Activated naive CD4-positive, alpha-beta T cell treated with anti-CD3 and anti-CD28 coated beads, Interleukin-2, amount 10 ng/mL, durations not matched to agents 7 days and 5 days (primary cell): ENCODE measurements at regions not wholly inside any gene's neighbourhood (a gene's known extent, or its start where the extent isn't known, plus 50 kb on each side); places are given as distances from the start of the nearest gene placed in this dataset.
"Not testable (repeated sequence)": the region's sequence is repeated elsewhere in the genome, so short reads cannot be mapped to it uniquely, and the experiment has no call there.

Source experiments
- CTCF ChIA-PET: fragments of 350-600 bp; sonication (Branson Sonifier 250); formaldehyde crosslinking; loops from one replicate; lab custom pipeline; 2021; ENCODE audit warnings: antibody characterized with exemption; lab: Charles Lee
- DNase-seq: peaks from one replicate; pipeline ENCODE4 v3.0.0-alpha.2; 2020
- H3K27ac Mint-ChIP-seq: one replicate; pipeline ENCODE4 v1.8.0; 2021; ENCODE audit warnings: mild to moderate bottlenecking, moderate library complexity, mixed read lengths
- H3K27me3 Mint-ChIP-seq: one replicate; pipeline ENCODE4 v1.8.0; 2021; ENCODE audit warnings: mild to moderate bottlenecking, mixed read lengths
- H3K36me3 Mint-ChIP-seq: one replicate; pipeline ENCODE4 v1.8.0; 2021; ENCODE audit warnings: mixed read lengths
- H3K4me1 Mint-ChIP-seq: one replicate; pipeline ENCODE4 v1.8.0; 2021; ENCODE audit warnings: mixed read lengths
- H3K4me3 Mint-ChIP-seq: one replicate; pipeline ENCODE4 v1.8.0; 2021; ENCODE audit warnings: mild to moderate bottlenecking, moderate library complexity, mixed read lengths
- H3K9me3 Mint-ChIP-seq: one replicate; pipeline ENCODE4 v1.8.0; 2021; ENCODE audit warnings: mixed read lengths

DNA sequence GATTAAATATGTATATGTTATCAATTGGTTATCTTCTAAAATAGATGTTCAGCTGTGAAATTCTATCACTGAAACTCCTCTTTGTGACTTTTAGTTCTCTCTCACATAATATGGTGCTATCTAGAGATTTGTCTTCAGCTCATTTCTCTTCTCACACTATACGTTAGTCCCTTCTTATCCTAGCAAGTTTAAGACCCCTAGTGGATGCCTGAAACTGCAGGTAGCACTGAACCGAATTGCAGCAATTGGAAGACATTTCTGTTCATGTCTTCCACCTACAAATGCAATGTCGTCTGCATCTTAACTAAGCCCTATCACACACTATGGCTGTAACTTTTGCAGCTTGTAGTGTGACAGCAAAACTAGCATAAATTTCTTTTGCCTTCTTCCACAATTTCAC, 442.7 kb upstream of the POM121L12 start:
- H3K36me3 Mint-ChIP-seq = no peaks in the 10 kb centered on the region
- H3K4me1 Mint-ChIP-seq = no peaks in the 10 kb centered on the region
- H3K27me3 Mint-ChIP-seq = no peaks in the 10 kb centered on the region
- H3K27ac Mint-ChIP-seq = no peak overlapping the region
- DNase-seq = no peak
- H3K4me3 Mint-ChIP-seq = no peak overlapping the region
- CTCF ChIA-PET = no interaction called here
- peaks cover 23% of the 10 kb centered on the region for H3K9me3 Mint-ChIP-seq

DNA sequence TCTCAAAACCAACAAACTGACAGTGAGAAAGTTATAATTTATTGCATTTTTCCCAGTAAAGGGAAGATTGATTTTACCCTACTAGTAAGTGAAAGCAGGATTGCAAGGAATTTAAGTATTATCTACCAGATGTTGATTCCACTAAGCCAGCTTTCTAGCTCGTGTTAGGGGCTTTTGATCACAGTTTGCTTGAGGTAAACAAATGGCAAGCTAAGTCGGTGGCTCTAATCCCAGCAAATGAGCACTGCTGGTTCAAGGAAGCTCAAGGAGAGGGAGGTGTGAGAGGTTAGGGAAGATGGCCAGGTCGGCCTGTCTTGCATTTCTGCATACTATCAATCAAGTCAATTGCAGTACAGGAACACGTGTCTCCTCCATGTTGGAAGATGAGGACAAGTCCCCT, 448.7 kb upstream of the POM121L12 start:
- no peaks in the 10 kb centered on the region for H3K36me3 Mint-ChIP-seq
- no peak overlapping the region for H3K27ac Mint-ChIP-seq
- H3K27me3 Mint-ChIP-seq = no peaks in the 10 kb centered on the region
- peaks cover 2% of the 10 kb centered on the region for H3K9me3 Mint-ChIP-seq
- no peak for DNase-seq
- CTCF ChIA-PET = no interaction called here
- H3K4me1 Mint-ChIP-seq = no peaks in the 10 kb centered on the region
- H3K4me3 Mint-ChIP-seq = no peak overlapping the region

DNA sequence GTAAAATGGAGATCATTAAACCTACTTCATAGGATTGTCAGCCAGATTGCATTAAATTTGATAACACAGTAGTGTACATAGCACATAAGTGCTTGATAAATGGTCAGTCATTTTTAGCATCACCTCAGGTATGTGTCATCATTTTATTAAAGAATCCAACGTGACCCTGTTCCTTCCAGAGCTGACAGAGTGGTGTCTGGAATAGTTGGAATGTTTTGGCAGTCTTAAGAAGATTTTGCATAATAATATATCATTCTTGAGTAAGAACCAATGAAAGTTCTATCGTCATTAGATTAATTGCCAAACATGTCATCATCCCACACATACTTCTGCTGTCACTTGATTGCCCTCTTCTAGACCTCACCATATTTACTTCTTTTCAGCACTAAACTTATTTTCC, 451.4 kb upstream of the POM121L12 start:
- CTCF ChIA-PET = no interaction called here
- peaks cover 4% of the 10 kb centered on the region for H3K9me3 Mint-ChIP-seq

DNA sequence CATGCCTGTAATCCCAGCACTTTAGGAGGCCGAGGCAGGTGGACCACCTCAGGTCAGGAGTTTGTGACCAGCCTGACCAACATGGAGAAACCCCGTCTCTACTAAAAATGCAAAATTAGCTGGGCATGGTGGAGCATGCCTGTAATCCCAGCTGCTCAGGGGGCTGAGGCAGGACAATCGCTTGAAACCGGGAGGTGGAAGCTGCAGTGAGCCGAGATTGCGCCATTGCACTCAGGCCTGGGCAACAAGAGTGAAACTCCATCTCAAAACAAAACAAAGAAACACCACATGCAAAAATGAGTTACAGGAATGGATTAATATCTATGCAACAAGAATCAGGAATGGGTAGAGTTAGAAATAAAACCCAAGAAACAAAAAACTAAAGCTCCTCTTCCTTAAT, 462.3 kb upstream of the POM121L12 start:
- DNase-seq, H3K36me3 Mint-ChIP-seq, H3K4me3 Mint-ChIP-seq, CTCF ChIA-PET, H3K9me3 Mint-ChIP-seq, H3K4me1 Mint-ChIP-seq, H3K27me3 Mint-ChIP-seq, H3K27ac Mint-ChIP-seq: not testable (repeated sequence)

More for the DNA sequence above, 451.4 kb upstream of the POM121L12 start:
- H3K36me3 Mint-ChIP-seq = no peaks in the 10 kb centered on the region
- H3K27me3 Mint-ChIP-seq = no peaks in the 10 kb centered on the region
- DNase-seq = no peak
- H3K27ac Mint-ChIP-seq = no peak overlapping the region
- H3K4me3 Mint-ChIP-seq = no peak overlapping the region
- H3K4me1 Mint-ChIP-seq = no peaks in the 10 kb centered on the region

DNA sequence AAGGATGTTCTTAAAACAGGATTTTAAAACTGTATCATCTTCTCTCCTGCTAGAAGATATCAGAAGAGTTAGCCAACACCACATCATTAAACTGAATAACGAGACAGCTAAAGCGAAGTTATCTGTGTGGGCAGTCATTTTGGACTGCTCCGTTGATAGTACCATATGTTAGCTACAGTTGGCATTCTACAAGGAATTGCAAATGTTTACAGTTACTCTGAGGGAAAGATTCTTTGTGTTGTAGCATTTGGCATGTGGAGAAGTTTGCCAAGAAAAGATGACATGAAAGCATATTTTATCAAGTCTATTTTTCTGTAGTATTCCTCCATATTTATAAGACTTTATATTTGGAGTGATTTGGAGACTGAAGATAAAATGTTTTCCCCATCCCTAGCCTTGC, 464.4 kb upstream of the POM121L12 start:
- CTCF ChIA-PET = no interaction called here
- no peak overlapping the region for H3K27ac Mint-ChIP-seq
- DNase-seq = no peak

DNA sequence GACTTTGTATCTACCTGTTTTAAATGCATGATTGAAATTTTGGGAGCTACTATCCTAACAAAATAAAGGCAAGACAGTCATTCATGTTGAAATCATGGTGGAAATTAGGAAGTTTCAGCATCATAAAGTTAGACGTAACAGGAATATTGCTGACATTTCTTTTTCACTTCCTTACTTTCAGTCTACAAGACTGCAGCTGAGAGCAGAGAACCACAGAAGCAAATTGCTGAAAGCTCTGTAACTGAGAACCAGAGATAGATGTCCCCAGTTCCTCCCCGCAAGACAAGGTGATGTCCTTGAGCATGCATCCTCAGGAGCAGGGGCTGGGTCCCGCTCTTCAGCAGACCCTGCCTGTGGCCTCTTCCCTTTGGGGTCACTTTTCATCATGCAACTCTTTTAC, 466.3 kb upstream of the POM121L12 start:
- Mint-ChIP-seq H3K27ac (no peak overlapping the region), H3K36me3 (no peaks in the 10 kb centered on the region), H3K27me3 (no peaks in the 10 kb centered on the region), H3K9me3 (peaks cover 11% of the 10 kb centered on the region), H3K4me1 (no peaks in the 10 kb centered on the region), H3K4me3 (no peak overlapping the region)
- DNase-seq = no peak
- CTCF ChIA-PET = no interaction called here

More for the DNA sequence above, 464.4 kb upstream of the POM121L12 start:
- Mint-ChIP-seq H3K4me1 (no peaks in the 10 kb centered on the region), H3K9me3 (peaks cover 11% of the 10 kb centered on the region), H3K27me3 (no peaks in the 10 kb centered on the region), H3K4me3 (no peak overlapping the region), H3K36me3 (no peaks in the 10 kb centered on the region)

DNA sequence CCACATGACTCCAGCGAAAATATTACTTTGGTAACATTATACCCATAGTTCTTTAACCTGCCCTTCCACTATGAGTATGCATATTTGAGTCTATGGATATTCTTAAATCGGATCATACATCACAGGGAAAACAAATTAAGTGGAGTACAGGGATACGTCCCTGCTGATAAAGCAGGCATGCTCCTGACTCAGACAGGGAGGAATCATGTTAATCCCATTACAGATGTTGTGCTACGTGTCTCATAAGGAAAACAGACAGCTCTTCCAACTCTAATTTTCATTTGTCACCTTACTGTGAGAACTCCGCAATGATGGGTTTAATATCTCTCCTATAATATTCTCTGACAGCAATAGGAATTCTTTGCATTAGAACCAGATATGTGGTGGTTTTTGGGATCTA, 469.5 kb upstream of the POM121L12 start:
- no peak for DNase-seq
- no peak overlapping the region for H3K27ac Mint-ChIP-seq
- H3K36me3 Mint-ChIP-seq = no peaks in the 10 kb centered on the region
- CTCF ChIA-PET = interaction anchor here (0.7 kb wide), 1 partner anchor 105 kb away, joined by 3 read pairs; no protein-coding TSS in a partner anchor
- peaks cover 11% of the 10 kb centered on the region for H3K9me3 Mint-ChIP-seq
- no peaks in the 10 kb centered on the region for H3K4me1 Mint-ChIP-seq
- H3K4me3 Mint-ChIP-seq = no peak overlapping the region
- H3K27me3 Mint-ChIP-seq = no peaks in the 10 kb centered on the region

DNA sequence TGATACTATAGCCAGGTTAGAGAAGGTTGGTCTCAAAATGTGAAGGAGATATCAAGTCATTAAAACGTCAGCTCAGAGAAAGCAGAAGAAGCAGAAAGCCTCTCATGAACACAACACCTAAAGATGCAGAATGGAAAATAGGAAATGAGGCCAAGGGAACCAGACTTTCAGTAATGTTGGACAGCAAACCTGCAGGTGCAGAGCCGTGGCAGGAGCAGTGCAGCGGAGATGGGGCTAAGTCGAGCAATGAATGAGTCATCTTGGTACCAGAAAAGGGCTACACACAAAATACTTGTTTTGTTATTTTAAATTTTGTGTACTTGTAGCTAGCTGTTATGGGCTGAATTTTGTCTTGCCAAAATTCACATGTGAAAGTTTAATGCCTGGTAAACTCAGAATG, 479.6 kb upstream of the POM121L12 start:
- CTCF ChIA-PET = no interaction called here
- Mint-ChIP-seq H3K36me3 (no peaks in the 10 kb centered on the region), H3K4me1 (no peaks in the 10 kb centered on the region), H3K27ac (no peak overlapping the region), H3K9me3 (peaks cover 11% of the 10 kb centered on the region), H3K27me3 (no peaks in the 10 kb centered on the region), H3K4me3 (no peak overlapping the region)
- no peak for DNase-seq

DNA sequence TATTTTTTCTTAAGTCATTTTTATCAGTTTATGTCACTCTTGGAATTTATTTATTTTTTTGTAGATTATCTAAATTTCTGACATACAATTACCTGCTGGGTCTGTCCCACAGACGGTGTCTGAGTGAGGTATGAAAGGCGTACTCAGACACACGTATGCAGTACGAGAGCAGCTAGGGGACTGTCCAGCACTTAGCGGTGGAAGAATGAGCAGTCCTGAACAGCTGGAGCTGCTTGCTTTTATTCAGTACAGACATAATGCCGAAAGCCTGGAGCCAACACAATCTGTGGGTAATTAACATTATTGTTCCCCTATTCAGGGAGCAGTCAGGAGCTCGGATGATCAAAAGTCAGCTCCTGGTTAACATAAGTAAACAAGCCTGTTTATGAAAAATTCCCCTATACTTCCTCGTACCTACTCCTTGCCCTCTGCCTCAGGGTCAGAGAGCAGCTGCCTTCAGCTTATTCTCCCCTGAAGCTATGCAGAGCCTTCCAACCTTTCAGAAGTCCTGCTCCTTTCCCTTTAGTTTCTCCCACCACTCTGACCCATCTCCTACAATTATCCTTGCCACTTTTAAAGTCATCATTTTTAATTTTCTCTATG, 488.0 kb upstream of the POM121L12 start:
- no peak for DNase-seq
- Mint-ChIP-seq H3K36me3 (no peaks in the 10 kb centered on the region), H3K4me1 (no peaks in the 10 kb centered on the region), H3K27ac (no peak overlapping the region), H3K4me3 (no peak overlapping the region), H3K27me3 (no peaks in the 10 kb centered on the region), H3K9me3 (peaks cover 4% of the 10 kb centered on the region)
- CTCF ChIA-PET = no interaction called here

DNA sequence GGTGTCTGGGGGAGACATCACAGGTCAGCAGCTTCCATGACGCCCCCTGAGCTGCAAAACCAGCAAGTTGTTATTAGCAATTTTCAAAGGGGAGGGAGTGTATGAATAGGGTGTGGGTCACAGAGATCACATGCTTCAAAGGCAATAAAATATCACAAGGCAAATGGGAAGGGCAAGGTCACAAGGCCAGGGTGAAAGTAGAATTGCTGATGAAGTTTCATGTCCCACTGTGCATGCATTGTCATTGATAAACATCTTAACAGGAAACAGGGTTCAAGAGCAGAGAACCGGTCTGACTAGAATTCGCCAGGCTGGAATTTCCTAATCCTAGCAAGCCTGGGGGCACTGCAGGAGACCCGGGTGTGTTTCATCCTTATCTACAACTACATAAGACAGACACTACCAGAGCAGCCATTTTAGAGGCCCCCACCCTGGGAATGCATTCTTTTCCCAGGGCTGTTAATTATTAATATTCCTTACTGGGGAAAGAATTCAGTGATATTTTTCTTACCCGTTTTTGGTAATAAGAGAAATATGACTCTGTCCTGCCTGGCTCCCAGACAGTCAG, 494.2 kb upstream of the POM121L12 start:
- H3K27me3 Mint-ChIP-seq, H3K4me1 Mint-ChIP-seq, H3K4me3 Mint-ChIP-seq, DNase-seq, H3K27ac Mint-ChIP-seq, CTCF ChIA-PET, H3K36me3 Mint-ChIP-seq: not testable (repeated sequence)
- H3K9me3 Mint-ChIP-seq = peaks cover 13% of the 10 kb centered on the region

DNA sequence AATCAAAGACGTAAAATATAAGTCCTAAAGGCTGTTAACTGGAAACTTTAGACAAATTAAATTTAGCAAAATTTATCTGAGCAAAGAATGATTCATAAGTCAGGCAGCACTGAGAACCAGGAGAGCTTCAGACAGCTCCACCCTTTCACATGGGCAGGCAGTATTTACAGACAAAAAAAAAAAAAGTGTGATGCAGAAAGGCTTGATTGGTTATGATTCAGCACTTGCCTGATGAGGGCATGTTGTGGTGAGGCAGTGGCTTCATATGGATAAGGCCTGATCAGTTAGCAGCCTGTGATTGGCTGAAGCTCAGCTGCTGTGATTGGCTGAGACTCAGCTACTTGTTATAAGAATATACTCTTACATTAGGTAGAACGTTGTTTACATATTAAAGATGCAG, 495.4 kb upstream of the POM121L12 start:
- DNase-seq = no peak
- Mint-ChIP-seq H3K4me3 (no peak overlapping the region), H3K4me1 (no peaks in the 10 kb centered on the region), H3K27ac (no peak overlapping the region), H3K27me3 (no peaks in the 10 kb centered on the region), H3K36me3 (no peaks in the 10 kb centered on the region), H3K9me3 (peaks cover 13% of the 10 kb centered on the region)
- CTCF ChIA-PET = no interaction called here

DNA sequence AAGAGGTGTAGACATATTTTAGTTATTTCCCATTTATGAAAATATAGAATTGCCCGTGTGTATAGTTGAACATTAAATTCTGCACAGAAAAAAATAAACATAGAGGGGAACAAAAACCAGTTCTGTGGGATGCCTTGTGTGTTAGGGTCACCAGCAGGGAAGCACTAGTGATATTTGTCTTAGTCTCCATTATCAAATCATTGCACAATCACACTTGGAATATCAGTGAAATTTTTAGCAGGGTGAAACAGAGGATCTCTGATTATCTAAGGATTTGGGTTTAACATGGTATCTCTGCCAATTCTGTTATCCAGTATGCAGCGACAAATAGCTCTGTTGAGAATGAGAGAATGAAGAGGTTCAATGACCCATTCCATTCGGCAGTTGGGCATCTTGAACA, 496.0 kb upstream of the POM121L12 start:
- no peak overlapping the region for H3K4me3 Mint-ChIP-seq
- CTCF ChIA-PET = no interaction called here
- H3K9me3 Mint-ChIP-seq = peaks cover 13% of the 10 kb centered on the region
- no peaks in the 10 kb centered on the region for H3K27me3 Mint-ChIP-seq
- H3K27ac Mint-ChIP-seq = no peak overlapping the region
- no peaks in the 10 kb centered on the region for H3K4me1 Mint-ChIP-seq
- DNase-seq = no peak
- H3K36me3 Mint-ChIP-seq = no peaks in the 10 kb centered on the region

DNA sequence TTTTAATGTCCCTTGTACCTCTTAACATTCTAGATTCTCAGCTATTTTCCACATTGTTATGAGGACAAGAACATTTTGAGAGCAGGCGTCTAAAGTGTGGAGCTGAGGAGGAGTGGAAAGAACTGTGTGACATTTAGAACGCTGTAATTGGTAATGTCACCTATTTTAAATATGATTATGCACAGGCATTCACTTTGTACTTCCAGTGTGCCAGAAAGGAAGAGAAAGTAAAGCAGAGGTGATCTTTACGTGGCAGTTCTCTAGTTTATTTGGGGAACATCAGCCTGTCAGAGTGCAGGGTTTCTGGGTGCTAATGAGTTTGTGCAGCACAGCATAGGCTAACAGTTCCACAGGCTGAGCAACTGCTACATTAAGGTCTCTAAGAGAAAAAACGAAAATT, 498.4 kb upstream of the POM121L12 start:
- H3K36me3 Mint-ChIP-seq = no peaks in the 10 kb centered on the region
- peaks cover 15% of the 10 kb centered on the region for H3K9me3 Mint-ChIP-seq
- no peak for DNase-seq
- no peaks in the 10 kb centered on the region for H3K4me1 Mint-ChIP-seq
- no peak overlapping the region for H3K4me3 Mint-ChIP-seq
- CTCF ChIA-PET = no interaction called here
- H3K27ac Mint-ChIP-seq = no peak overlapping the region
- H3K27me3 Mint-ChIP-seq = no peaks in the 10 kb centered on the region

DNA sequence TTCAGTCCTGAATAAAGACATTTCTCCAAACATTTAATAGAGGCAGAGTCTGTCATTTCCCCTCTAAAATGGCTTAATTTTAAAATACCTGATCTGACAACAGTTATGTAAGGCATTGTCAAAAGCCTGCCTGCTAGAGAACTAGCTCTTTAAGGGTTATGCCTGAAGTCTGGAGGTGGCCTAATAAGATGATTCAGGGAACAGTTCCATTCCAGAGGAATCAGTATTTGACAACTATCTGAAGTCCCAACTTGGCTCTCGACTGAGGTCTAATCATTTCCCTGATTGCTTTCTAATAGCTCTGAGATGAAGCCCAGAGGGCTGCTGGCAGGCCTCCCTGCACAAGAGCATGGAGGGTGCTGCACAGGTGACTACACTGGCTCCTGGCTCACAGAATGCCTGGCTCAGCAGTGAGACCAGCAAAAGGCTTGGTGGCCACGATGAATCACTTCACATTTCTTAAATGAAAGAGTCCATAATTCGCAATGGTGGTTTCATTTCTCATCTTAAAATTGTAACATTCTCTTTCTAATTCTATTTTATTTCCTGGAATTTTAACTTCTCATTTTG, 509.6 kb upstream of the POM121L12 start:
- H3K27me3 Mint-ChIP-seq = no peaks in the 10 kb centered on the region
- H3K27ac Mint-ChIP-seq = no peak overlapping the region
- H3K36me3 Mint-ChIP-seq = no peaks in the 10 kb centered on the region
- DNase-seq = no peak
- no peak overlapping the region for H3K4me3 Mint-ChIP-seq
- CTCF ChIA-PET = no interaction called here
- no peaks in the 10 kb centered on the region for H3K4me1 Mint-ChIP-seq
- H3K9me3 Mint-ChIP-seq = peaks cover 4% of the 10 kb centered on the region

DNA sequence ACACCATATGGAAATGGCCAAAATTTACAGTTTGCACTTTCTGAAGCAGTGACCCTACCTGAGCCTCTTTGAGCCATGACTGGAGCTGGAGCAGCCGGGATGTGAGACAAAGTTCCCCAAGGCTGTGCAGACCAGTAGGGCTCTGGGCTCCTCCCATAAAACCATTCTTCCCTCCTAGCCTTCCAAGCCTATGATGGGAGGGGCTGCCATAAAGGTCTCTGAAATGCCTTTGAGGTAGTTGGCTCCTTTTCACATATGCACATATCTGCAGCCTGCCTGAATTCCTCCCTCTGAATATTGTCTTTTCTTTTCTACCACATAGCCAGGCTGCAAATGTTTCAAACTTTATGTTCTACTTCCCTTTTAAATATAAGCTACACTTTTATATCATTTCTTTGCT, 516.6 kb upstream of the POM121L12 start:
- H3K4me1 Mint-ChIP-seq = no peaks in the 10 kb centered on the region
- DNase-seq = no peak
- H3K27me3 Mint-ChIP-seq = no peaks in the 10 kb centered on the region
- H3K4me3 Mint-ChIP-seq = no peak overlapping the region
- no peak overlapping the region for H3K27ac Mint-ChIP-seq
- peaks cover 5% of the 10 kb centered on the region for H3K9me3 Mint-ChIP-seq
- CTCF ChIA-PET = no interaction called here
- no peaks in the 10 kb centered on the region for H3K36me3 Mint-ChIP-seq
